Dermis microvascular lymphatic vessel endothelial cell (primary cell): ENCODE measurements at regions not wholly inside any gene's neighbourhood (a gene's known extent, or its start where the extent isn't known, plus 50 kb on each side); places are given as distances from the start of the nearest gene placed in this dataset.

Experiments used
- DNase-seq, 2 donors: peaks; one replicate each; pipeline versions ENCODE4 v3.0.0 to v3.0.0-alpha.2; 2010; ENCODE audit warnings: low read depth in 2 of 2

- no peak for DNase-seq
Observed at GRCh38 chr2:789529-789928, 112.3 kb upstream of the TMEM18 start.

GRCh38 chr2:788227-789032 lies 111.2 kb upstream of the TMEM18 start:
- no peak for DNase-seq

- no peak for DNase-seq
Observed at GRCh38 chr2:784753-785152, 107.5 kb upstream of the TMEM18 start.

GRCh38 chr2:780581-780980 lies 103.4 kb upstream of the TMEM18 start:
- DNase-seq, result no peak

- DNase-seq, result no peak
Observed at GRCh38 chr2:780002-780401, 102.8 kb upstream of the TMEM18 start.

- DNase-seq, result no peak
Observed at GRCh38 chr2:778731-779350, 101.6 kb upstream of the TMEM18 start.

GRCh38 chr2:777546-777945 lies 100.3 kb upstream of the TMEM18 start:
- no peak for DNase-seq

GRCh38 chr2:777051-777450 lies 99.8 kb upstream of the TMEM18 start:
- no peak for DNase-seq

- DNase-seq, result no peak
Observed at GRCh38 chr2:776487-776886, 99.3 kb upstream of the TMEM18 start.

GRCh38 chr2:776038-776437 lies 98.8 kb upstream of the TMEM18 start:
- DNase-seq, result no peak

GRCh38 chr2:774436-774835 lies 97.2 kb upstream of the TMEM18 start:
- no peak for DNase-seq

- DNase-seq, result no peak
Observed at GRCh38 chr2:773256-774160, 96.3 kb upstream of the TMEM18 start.

GRCh38 chr2:771538-771937 lies 94.3 kb upstream of the TMEM18 start:
- DNase-seq, result no peak

- DNase-seq, result no peak
Observed at GRCh38 chr2:770776-771175, 93.6 kb upstream of the TMEM18 start.

- DNase-seq, result no peak
Observed at GRCh38 chr2:769771-770170, 92.6 kb upstream of the TMEM18 start.

GRCh38 chr2:768451-768850 lies 91.2 kb upstream of the TMEM18 start:
- no peak for DNase-seq

- DNase-seq, result no peak
Observed at GRCh38 chr2:767944-768343, 90.7 kb upstream of the TMEM18 start.

- DNase-seq, result no peak
Observed at GRCh38 chr2:767440-767839, 90.2 kb upstream of the TMEM18 start.

GRCh38 chr2:766255-766654 lies 89.0 kb upstream of the TMEM18 start:
- DNase-seq, result no peak

GRCh38 chr2:765369-765768 lies 88.2 kb upstream of the TMEM18 start:
- no peak for DNase-seq

- no peak for DNase-seq
Observed at GRCh38 chr2:763766-764525, 86.7 kb upstream of the TMEM18 start.

GRCh38 chr2:762646-763045 lies 85.4 kb upstream of the TMEM18 start:
- DNase-seq, result no peak
